Testis (tissue), 2 donors: ENCODE measurements at regions not wholly inside any gene's neighbourhood (a gene's known extent, or its start where the extent isn't known, plus 50 kb on each side); places are given as distances from the start of the nearest gene placed in this dataset.

Experiments
- CTCF ChIP-seq, 3 experiments: fragments of 450-650 bp in 2 of 3; fragments of 200-600 bp in 1 of 3; sonication (generic) in 1 of 3; IDR thresholded peaks; one replicate each; pipeline ENCODE4 v1.5.1; 2016 to 2019; ENCODE audit warnings: antibody characterized with exemption in 3 of 3, mild to moderate bottlenecking in 2 of 3, moderate library complexity in 1 of 3
- POLR2A ChIP-seq: fragments of 450-650 bp; IDR thresholded peaks from one replicate; pipeline ENCODE4 v1.6.1; 2017; ENCODE audit warnings: antibody characterized with exemption, mild to moderate bottlenecking, moderate library complexity

DNA sequence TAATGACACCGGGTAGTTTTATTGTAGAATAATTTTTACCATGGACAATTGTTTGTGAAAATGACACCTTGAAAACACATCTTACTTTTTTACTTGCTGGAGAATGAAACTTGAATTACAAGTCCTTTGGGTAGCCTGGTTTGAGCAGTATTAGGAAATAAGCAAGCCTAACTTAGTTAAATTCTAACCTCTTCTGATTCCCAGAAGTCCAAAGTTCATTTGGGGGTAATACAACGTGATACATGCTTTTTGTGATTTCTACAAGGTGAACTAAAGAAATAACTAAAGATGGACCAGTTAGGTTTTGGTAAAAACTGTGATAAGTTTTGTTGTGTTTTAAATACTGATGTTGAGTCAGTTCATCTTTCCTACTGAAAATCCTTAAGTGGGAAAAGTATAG, 135.4 kb upstream of the DMRT1 start:
- TF ChIP-seq CTCF (IDR thresholded peaks at IDR 0.05) (no peak), POLR2A (no peak)
